ENCODE measurements at regions not wholly inside any gene's neighbourhood (a gene's known extent, or its start where the extent isn't known, plus 50 kb on each side); places are given as distances from the start of the nearest gene placed in this dataset.
"Not testable (repeated sequence)": the region's sequence is repeated elsewhere in the genome, so short reads cannot be mapped to it uniquely, and the experiment has no call there.

GRCh38 chr12:34404377-34405285, 382.3 kb downstream of the ALG10 start:
- peaks cover 21% of the 10 kb centered on the region for H3K9me3 ChIP-seq (replicated peaks)
- H3K4me3 ChIP-seq: no peak overlapping the region

GRCh38 chr12:34405286-34406227, 383.3 kb downstream of the ALG10 start:
- peak in 1 of 2 experiments; percentile 30 for DNase-seq (ENCODE audit: low read depth in 1 of 2, low spot score in 2 of 2)
- Histone ChIP-seq H3K4me3 (no peak overlapping the region), H3K4me1 (replicated peaks) (no peaks in the 10 kb centered on the region), H3K27ac (no peak overlapping the region), H3K9me3 (replicated peaks) (peaks cover 21% of the 10 kb centered on the region), H3K36me3 (no peaks in the 10 kb centered on the region), H3K27me3 (replicated peaks) (no peaks in the 10 kb centered on the region)

More at GRCh38 chr12:34404377-34405285, 382.3 kb downstream of the ALG10 start:
- Histone ChIP-seq H3K27me3 (replicated peaks) (no peaks in the 10 kb centered on the region), H3K4me1 (replicated peaks) (no peaks in the 10 kb centered on the region), H3K27ac (no peak overlapping the region), H3K36me3 (no peaks in the 10 kb centered on the region)
- peak in 1 of 2 experiments; percentile 28 for DNase-seq (ENCODE audit: low read depth in 1 of 2, low spot score in 2 of 2)

GRCh38 chr12:34406228-34406995, 384.1 kb downstream of the ALG10 start:
- H3K36me3 ChIP-seq: no peaks in the 10 kb centered on the region
- no peak overlapping the region for H3K4me3 ChIP-seq
- no peaks in the 10 kb centered on the region for H3K4me1 ChIP-seq (replicated peaks)
- H3K9me3 ChIP-seq (replicated peaks): peaks cover 18% of the 10 kb centered on the region
- DNase-seq (ENCODE audit: low read depth in 1 of 2, low spot score in 2 of 2): peak in 1 of 2 experiments; percentile 27
- H3K27me3 ChIP-seq (replicated peaks): no peaks in the 10 kb centered on the region
- no peak overlapping the region for H3K27ac ChIP-seq

- H3K4me1 ChIP-seq (replicated peaks): no peaks in the 10 kb centered on the region
- no peaks in the 10 kb centered on the region for H3K27me3 ChIP-seq (replicated peaks)
- no peak for DNase-seq (ENCODE audit: low read depth in 1 of 2, low spot score in 2 of 2)
- peaks cover 17% of the 10 kb centered on the region for H3K9me3 ChIP-seq (replicated peaks)
- no peaks in the 10 kb centered on the region for H3K36me3 ChIP-seq
- H3K27ac ChIP-seq: no peak overlapping the region
- H3K4me3 ChIP-seq: no peak overlapping the region
Measured at GRCh38 chr12:34406996-34407300, 384.7 kb downstream of the ALG10 start.

- no peaks in the 10 kb centered on the region for H3K27me3 ChIP-seq (replicated peaks)
- H3K36me3 ChIP-seq: no peaks in the 10 kb centered on the region
- H3K4me1 ChIP-seq (replicated peaks): no peaks in the 10 kb centered on the region
- no peak for DNase-seq (ENCODE audit: low read depth in 1 of 2, low spot score in 2 of 2)
- peaks cover 18% of the 10 kb centered on the region for H3K9me3 ChIP-seq (replicated peaks)
- no peak overlapping the region for H3K4me3 ChIP-seq
- no peak overlapping the region for H3K27ac ChIP-seq
Measured at GRCh38 chr12:34407813-34408212, 385.5 kb downstream of the ALG10 start.

GRCh38 chr12:34431509-34431908, 409.2 kb downstream of the ALG10 start:
- not testable (repeated sequence) for H3K36me3 ChIP-seq; H3K4me3 ChIP-seq; H3K9me3 ChIP-seq (replicated peaks); DNase-seq (ENCODE audit: low read depth in 1 of 2, low spot score in 2 of 2); H3K27me3 ChIP-seq (replicated peaks); H3K4me1 ChIP-seq (replicated peaks); H3K27ac ChIP-seq
